Coronary artery (tissue), 2 donors: ENCODE measurements at regions not wholly inside any gene's neighbourhood (a gene's known extent, or its start where the extent isn't known, plus 50 kb on each side); places are given as distances from the start of the nearest gene placed in this dataset.

ENCODE experiments used
- DNase-seq: peaks from one replicate; pipeline ENCODE4 v3.0.0-alpha.2; 2017; ENCODE audit warnings: low spot score
- H3K27ac ChIP-seq, 2 donors: fragments of 200-600 bp; sonication (generic); one replicate each; pipeline ENCODE4 v1.5.1; 2016 to 2019
- H3K4me3 ChIP-seq: fragments of 200-600 bp; sonication (generic); 2 replicates; pipeline ENCODE4 v1.5.1; 2016; ENCODE audit warnings: mild to moderate bottlenecking, moderate library complexity
- TF ChIP-seq, protein P1 (sequence below): fragments of 200-600 bp; sonication (generic); IDR thresholded peaks from one replicate; pipeline ENCODE4 v1.5.1; 2019; ENCODE audit warnings: antibody characterized with exemption

DNA sequence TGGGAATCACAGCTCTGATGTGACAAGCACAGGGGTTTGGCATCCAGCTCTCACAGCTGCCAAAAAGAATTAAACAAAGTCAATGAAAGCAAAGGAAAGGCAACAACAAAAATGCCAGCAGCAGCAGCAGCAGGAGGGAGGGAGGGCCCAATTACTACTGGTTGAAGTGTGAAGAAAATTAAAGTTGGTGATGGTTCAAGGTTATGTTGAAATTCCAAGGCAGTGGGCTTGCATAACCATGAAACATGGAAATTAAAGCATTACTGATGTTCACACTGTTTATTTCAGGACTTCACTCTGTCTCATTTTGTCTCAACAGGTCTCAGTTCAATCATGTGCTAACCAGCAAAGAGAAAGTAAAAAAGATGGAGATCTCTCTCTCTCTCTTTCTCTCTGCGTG lies 220.3 kb upstream of the LYPLAL1 start:
- TF ChIP-seq, protein P1, sequence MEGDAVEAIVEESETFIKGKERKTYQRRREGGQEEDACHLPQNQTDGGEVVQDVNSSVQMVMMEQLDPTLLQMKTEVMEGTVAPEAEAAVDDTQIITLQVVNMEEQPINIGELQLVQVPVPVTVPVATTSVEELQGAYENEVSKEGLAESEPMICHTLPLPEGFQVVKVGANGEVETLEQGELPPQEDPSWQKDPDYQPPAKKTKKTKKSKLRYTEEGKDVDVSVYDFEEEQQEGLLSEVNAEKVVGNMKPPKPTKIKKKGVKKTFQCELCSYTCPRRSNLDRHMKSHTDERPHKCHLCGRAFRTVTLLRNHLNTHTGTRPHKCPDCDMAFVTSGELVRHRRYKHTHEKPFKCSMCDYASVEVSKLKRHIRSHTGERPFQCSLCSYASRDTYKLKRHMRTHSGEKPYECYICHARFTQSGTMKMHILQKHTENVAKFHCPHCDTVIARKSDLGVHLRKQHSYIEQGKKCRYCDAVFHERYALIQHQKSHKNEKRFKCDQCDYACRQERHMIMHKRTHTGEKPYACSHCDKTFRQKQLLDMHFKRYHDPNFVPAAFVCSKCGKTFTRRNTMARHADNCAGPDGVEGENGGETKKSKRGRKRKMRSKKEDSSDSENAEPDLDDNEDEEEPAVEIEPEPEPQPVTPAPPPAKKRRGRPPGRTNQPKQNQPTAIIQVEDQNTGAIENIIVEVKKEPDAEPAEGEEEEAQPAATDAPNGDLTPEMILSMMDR = no peak
- no peak for DNase-seq
- Histone ChIP-seq H3K4me3 (no peak overlapping the region), H3K27ac (no peak overlapping the region)

DNA sequence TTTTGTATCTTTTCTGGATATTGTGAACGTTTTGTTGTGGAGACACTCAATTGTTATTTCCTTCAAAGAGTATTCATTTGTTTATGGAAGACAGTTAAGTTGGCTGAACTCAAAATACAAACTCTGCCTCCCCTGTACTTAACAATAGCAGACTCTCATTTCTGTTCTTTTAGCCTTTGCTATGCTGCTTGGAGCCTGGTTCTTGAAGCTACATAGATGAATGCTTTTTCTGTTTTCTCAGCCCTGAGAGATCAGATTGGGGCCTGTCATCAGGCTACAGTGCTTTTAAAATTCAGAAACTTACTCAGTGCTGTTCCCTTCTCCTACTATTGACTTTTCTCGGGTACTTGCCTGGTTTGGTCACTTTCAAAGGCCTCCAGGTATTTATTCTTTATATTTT lies 215.7 kb upstream of the LYPLAL1 start:
- H3K27ac ChIP-seq = no peak overlapping the region
- DNase-seq = no peak
- H3K4me3 ChIP-seq = no peak overlapping the region
- TF ChIP-seq, protein P1 = no peak

DNA sequence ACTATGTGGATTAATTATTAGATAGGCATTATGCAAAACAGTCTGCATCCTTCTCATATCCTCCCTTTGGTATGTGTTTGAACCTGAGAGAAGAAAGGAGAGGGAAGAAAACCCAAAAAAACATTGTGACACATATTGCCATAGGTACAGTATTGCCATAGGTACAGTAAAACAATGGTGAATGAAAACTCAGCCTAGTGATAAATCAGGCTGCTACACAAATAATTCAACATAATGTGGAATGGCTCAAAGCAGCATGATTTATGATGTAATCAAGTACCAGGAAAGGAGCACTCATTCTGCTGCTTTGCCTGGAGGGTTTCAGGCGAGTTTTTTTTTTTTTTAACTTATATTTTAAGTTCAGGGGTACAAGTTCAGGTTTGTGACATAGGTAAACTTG lies 213.9 kb upstream of the LYPLAL1 start:
- TF ChIP-seq, protein P1 = no peak
- no peak for DNase-seq
- Histone ChIP-seq H3K27ac (no peak overlapping the region), H3K4me3 (no peak overlapping the region)

DNA sequence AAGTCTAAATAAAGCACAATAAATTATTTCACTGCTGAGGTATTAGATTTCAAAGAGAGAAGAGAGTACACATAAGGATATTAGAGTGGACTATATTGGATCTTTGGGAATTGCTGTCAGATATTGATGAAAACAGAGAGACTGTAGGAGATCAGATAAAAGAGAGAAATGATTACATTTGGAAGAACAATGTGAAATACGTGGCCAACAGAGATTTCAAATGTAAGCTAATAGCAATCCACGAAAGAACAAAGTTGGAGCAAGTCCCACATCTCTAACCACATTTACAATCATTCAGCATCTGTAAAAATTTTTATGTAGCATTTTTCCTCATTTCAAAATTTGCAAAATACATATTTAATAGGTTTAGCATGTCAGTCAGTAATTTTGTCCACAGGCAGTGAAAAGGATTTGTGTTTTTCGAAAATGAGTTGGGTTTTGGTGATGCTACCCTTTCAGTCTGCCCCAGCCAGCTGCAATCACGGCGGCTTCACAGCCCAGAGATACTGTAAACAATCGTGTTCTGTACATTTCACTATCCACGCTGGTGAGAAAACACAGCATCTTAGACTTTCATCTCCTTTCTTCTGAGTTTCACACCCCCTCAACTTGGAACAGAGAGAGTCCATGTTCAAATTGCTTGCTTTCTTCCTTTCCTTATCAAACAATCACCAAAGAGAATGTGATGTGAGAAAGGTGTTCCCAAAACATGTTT lies 209.1 kb upstream of the LYPLAL1 start:
- Histone ChIP-seq H3K27ac (no peak overlapping the region), H3K4me3 (no peak overlapping the region)
- TF ChIP-seq, protein P1 = no peak
- no peak for DNase-seq

DNA sequence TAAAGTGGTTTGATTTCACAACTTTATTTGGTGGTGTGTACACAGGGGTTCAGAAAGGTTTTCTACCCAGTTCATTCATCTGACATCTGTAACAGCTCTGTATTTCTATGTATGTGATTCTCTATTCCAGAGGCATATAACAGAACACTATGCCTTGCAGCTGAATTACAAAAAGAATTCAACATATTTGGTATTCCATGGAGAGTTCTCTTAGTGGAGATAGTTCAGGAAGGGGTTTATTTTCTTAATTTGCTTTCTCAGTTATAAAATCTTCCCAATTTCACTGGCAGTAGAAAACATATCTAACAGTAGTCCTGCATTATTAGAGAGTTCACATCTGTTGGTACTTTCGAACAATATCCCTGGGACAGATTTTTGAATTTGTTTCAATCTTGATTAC lies 207.9 kb upstream of the LYPLAL1 start:
- Histone ChIP-seq H3K27ac (no peak overlapping the region), H3K4me3 (no peak overlapping the region)
- DNase-seq = no peak
- TF ChIP-seq, protein P1 = no peak

DNA sequence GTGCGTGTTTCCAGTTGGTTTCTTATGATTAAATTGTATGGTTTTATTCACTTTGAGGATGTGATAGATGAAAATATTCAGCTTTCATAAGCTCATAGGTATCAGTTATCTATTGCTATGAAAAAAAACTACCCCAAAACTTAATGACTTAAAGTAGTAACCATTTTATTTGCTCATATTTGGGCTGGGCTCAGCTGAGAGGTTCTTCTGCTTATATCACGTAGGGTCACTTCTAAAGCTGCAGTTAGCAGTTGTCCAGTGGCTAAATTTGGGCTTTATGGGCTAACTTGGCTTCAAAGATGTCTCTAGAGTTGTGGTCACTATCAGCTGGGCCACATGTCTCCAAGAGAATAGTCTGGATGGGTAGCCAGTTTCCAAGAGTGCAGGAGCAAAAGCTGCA lies 206.4 kb upstream of the LYPLAL1 start:
- no peak for DNase-seq
- Histone ChIP-seq H3K4me3 (no peak overlapping the region), H3K27ac (no peak overlapping the region)
- TF ChIP-seq, protein P1 = no peak

DNA sequence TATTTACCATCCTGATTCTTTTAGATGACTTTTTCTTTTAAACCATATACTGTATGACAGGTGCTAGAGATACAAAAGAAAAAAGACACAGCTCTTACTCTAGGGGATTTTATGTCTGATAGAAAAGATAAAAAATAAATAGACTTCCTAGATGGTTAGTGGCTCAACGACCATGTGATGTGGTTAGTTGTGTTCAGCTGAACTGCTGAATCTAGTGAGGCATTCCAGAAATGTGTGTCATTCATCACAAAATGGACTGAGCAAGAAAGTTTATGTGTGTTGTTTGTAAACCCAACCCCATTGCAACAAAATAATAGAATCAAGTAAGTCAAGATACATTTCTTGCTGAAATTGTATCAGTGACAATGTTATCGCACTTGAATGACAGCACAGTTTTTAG lies 205.8 kb upstream of the LYPLAL1 start:
- TF ChIP-seq, protein P1 = no peak
- Histone ChIP-seq H3K27ac (no peak overlapping the region), H3K4me3 (no peak overlapping the region)
- no peak for DNase-seq
